Thyroid gland (tissue), 4 donors: ENCODE measurements at regions not wholly inside any gene's neighbourhood (a gene's known extent, or its start where the extent isn't known, plus 50 kb on each side); places are given as distances from the start of the nearest gene placed in this dataset.

Experiments
- POLR2A ChIP-seq, 2 donors: fragments of 450-650 bp; IDR thresholded peaks; one replicate each; pipeline ENCODE4 v1.6.1; 2017; ENCODE audit warnings: antibody characterized with exemption in 2 of 2, mild to moderate bottlenecking in 2 of 2, moderate library complexity in 1 of 2
- TF ChIP-seq, protein P1 (sequence below), 6 experiments: fragments of 200-600 bp in 3 of 6; fragments of 450-650 bp in 3 of 6; sonication (generic) in 3 of 6; IDR thresholded peaks; one replicate each; pipeline ENCODE4 v1.5.1; 2016 to 2019; ENCODE audit warnings: antibody characterized with exemption in 6 of 6, mild to moderate bottlenecking in 2 of 6, inconsistent platforms in 1 of 6, moderate library complexity in 1 of 6

DNA sequence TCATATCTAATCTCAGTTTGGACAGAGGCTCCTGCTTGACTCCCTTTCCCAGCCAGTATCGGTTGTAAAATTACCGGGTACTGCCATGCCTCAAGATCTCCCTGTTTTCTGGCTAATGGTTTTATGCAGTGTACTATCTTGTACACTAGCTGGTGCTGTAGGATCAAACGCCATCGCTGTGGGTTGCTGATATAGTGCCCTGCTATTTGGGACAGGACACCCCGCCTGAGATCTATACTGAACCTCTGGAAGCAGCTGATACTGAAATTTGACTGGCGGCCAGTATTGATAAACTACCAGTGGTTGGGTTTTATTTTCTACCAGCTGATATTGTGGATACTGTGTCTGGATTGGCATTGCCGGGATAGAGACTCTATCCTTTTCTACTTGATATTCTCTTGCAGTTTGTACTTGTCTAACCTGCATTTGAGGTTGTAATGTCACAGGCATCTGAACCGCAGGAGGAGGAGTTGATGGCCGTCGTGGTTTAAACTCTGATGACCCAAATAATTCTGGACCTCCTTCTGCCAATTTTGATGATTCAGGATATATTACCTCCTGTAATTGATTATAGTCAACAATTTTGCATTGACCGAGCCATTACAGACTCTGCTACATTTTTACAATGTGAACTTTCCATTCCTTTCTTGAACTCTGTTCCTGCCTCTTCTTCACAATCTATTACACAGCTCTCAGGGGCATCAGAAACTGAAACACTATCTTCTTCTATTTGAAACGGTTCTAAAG lies 112.5 kb upstream of the LARP1 start:
- TF ChIP-seq, protein P1, sequence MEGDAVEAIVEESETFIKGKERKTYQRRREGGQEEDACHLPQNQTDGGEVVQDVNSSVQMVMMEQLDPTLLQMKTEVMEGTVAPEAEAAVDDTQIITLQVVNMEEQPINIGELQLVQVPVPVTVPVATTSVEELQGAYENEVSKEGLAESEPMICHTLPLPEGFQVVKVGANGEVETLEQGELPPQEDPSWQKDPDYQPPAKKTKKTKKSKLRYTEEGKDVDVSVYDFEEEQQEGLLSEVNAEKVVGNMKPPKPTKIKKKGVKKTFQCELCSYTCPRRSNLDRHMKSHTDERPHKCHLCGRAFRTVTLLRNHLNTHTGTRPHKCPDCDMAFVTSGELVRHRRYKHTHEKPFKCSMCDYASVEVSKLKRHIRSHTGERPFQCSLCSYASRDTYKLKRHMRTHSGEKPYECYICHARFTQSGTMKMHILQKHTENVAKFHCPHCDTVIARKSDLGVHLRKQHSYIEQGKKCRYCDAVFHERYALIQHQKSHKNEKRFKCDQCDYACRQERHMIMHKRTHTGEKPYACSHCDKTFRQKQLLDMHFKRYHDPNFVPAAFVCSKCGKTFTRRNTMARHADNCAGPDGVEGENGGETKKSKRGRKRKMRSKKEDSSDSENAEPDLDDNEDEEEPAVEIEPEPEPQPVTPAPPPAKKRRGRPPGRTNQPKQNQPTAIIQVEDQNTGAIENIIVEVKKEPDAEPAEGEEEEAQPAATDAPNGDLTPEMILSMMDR (IDR thresholded peaks at IDR 0.05), result peak in 4 of 6 experiments; percentile 29 to 66 (median 52)
- TF ChIP-seq POLR2A (IDR thresholded peaks at IDR 0.05), result no peak
